ENCODE measurements at regions not wholly inside any gene's neighbourhood (a gene's known extent, or its start where the extent isn't known, plus 50 kb on each side); places are given as distances from the start of the nearest gene placed in this dataset.
"Not testable (repeated sequence)": the region's sequence is repeated elsewhere in the genome, so short reads cannot be mapped to it uniquely, and the experiment has no call there.

GRCh38 chr4:160091631-160092030 is 988.8 kb downstream of the RAPGEF2 start:
- intact Hi-C loops (cut with DNase I): no loop called here
- DNase-seq: no peak
- Histone ChIP-seq H3K36me3 (no peaks in the 10 kb centered on the region), H3K27me3 (no peaks in the 10 kb centered on the region), H3K4me3 (replicated peaks in 1 of 3) (no peak overlapping the region), H3K27ac (no peak overlapping the region), H3K4me1 (no peaks in the 10 kb centered on the region), H3K9me3 (no peaks in the 10 kb centered on the region)
- 84 to 88% methylated on average over 3 of the region's 3 CpGs for WGBS, 2 donors
- TF ChIP-seq POLR2A (IDR thresholded peaks at IDR 0.05): no peak
- TF ChIP-seq, protein P1, sequence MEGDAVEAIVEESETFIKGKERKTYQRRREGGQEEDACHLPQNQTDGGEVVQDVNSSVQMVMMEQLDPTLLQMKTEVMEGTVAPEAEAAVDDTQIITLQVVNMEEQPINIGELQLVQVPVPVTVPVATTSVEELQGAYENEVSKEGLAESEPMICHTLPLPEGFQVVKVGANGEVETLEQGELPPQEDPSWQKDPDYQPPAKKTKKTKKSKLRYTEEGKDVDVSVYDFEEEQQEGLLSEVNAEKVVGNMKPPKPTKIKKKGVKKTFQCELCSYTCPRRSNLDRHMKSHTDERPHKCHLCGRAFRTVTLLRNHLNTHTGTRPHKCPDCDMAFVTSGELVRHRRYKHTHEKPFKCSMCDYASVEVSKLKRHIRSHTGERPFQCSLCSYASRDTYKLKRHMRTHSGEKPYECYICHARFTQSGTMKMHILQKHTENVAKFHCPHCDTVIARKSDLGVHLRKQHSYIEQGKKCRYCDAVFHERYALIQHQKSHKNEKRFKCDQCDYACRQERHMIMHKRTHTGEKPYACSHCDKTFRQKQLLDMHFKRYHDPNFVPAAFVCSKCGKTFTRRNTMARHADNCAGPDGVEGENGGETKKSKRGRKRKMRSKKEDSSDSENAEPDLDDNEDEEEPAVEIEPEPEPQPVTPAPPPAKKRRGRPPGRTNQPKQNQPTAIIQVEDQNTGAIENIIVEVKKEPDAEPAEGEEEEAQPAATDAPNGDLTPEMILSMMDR (IDR thresholded peaks at IDR 0.05): no peak

GRCh38 chr4:160100316-160100715 is 997.4 kb downstream of the RAPGEF2 start:
- Histone ChIP-seq H3K27ac (no peak overlapping the region), H3K27me3 (no peaks in the 10 kb centered on the region), H3K4me1 (no peaks in the 10 kb centered on the region), H3K9me3 (no peaks in the 10 kb centered on the region), H3K4me3 (replicated peaks in 1 of 3) (no peak overlapping the region), H3K36me3 (no peaks in the 10 kb centered on the region)
- WGBS, 2 donors: 89 to 100% methylated on average over 1 of the region's 1 CpG
- intact Hi-C loops (cut with DNase I): no loop called here
- TF ChIP-seq POLR2A (IDR thresholded peaks at IDR 0.05): no peak
- TF ChIP-seq, protein P1 (IDR thresholded peaks at IDR 0.05): no peak
- no peak for DNase-seq

DNA sequence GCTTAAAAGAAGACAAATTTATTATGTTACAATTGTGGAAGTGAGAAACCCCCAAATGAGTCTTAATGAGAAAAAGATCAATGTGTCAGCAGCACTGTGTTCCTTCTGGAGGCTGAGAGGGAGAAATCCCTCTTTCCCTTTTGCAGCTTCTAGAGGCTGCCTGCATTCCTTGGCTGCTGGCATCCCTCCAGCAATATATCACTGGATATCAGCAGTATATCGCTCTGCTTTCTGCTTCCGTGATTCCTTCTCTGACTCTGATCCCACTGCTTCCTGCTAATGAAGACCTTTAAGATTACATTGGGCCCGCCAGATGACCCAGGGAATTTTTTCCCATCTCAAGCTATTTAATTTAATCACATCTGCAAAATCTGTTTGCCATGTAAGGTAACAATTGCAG is 1008.0 kb downstream of the RAPGEF2 start:
- Histone ChIP-seq H3K9me3 (no peaks in the 10 kb centered on the region), H3K27ac (no peak overlapping the region), H3K27me3 (no peaks in the 10 kb centered on the region), H3K4me3 (replicated peaks in 1 of 3) (no peak overlapping the region), H3K4me1 (no peaks in the 10 kb centered on the region), H3K36me3 (no peaks in the 10 kb centered on the region)
- no peak for DNase-seq
- TF ChIP-seq, protein P1 (IDR thresholded peaks at IDR 0.05): no peak
- no peak for TF ChIP-seq POLR2A (IDR thresholded peaks at IDR 0.05)
- intact Hi-C loops (cut with DNase I): no loop called here
- WGBS, 2 donors: 74 to 83% methylated on average over 3 of the region's 3 CpGs

- Histone ChIP-seq H3K27me3 (no peaks in the 10 kb centered on the region), H3K9me3 (no peaks in the 10 kb centered on the region), H3K4me3 (replicated peaks in 1 of 3) (no peak overlapping the region), H3K36me3 (no peaks in the 10 kb centered on the region), H3K4me1 (no peaks in the 10 kb centered on the region), H3K27ac (no peak overlapping the region)
- intact Hi-C loops (cut with DNase I): no loop called here
- no peak for DNase-seq
- TF ChIP-seq, protein P1 (IDR thresholded peaks at IDR 0.05): no peak
- no peak for TF ChIP-seq POLR2A (IDR thresholded peaks at IDR 0.05)
Measured at GRCh38 chr4:160117686-160118085, 1014.8 kb downstream of the RAPGEF2 start.

GRCh38 chr4:160125576-160126287 is 1022.9 kb downstream of the RAPGEF2 start:
- H3K4me1 ChIP-seq; H3K27ac ChIP-seq; H3K36me3 ChIP-seq; H3K27me3 ChIP-seq; intact Hi-C loops (cut with DNase I); DNase-seq; H3K9me3 ChIP-seq; H3K4me3 ChIP-seq (replicated peaks in 1 of 3): not testable (repeated sequence)
- WGBS, 2 donors: 92 to 94% methylated on average over 23 to 24 of the region's 24 CpGs
